HL-60 (cell line): ENCODE measurements at regions not wholly inside any gene's neighbourhood (a gene's known extent, or its start where the extent isn't known, plus 50 kb on each side); places are given as distances from the start of the nearest gene placed in this dataset.
"Not testable (repeated sequence)": the region's sequence is repeated elsewhere in the genome, so short reads cannot be mapped to it uniquely, and the experiment has no call there.

Source experiments
- DNase-seq, 2 experiments: peaks; one replicate each; pipeline ENCODE4 v3.0.0-alpha.2; 2010 to 2020; ENCODE audit warnings: low read depth in 1 of 2, low spot score in 1 of 2
- H3K27ac ChIP-seq: fragments of 250-450 bp; sonication (Bioruptor Pico); replicated peaks from 2 replicates; pipeline ENCODE4 v1.5.1; 2020; ENCODE audit warnings: mild to moderate bottlenecking, moderate library complexity
- H3K27me3 ChIP-seq: fragments of 250-450 bp; sonication (Bioruptor Pico); 2 replicates; pipeline ENCODE4 v1.5.1; 2021; ENCODE audit warnings: mild to moderate bottlenecking, moderate library complexity; ENCODE audit not compliant: insufficient read depth, poor library complexity, severe bottlenecking
- H3K4me3 ChIP-seq: replicated peaks from 2 replicates; pipeline ENCODE4 v1.5.1; 2011; ENCODE audit warnings: mild to moderate bottlenecking, control low read depth, low read length; ENCODE audit not compliant: insufficient read depth
- GABPA ChIP-seq: IDR thresholded peaks from 2 replicates; pipeline ENCODE4 v1.6.1; 2012; ENCODE audit warnings: low read depth
- POLR2AphosphoS5 ChIP-seq: IDR thresholded peaks from 2 replicates; pipeline ENCODE4 v1.6.1; 2012; ENCODE audit warnings: low read depth
- SPI1 ChIP-seq: IDR thresholded peaks from 2 replicates; pipeline ENCODE4 v1.6.1; 2012; ENCODE audit warnings: low read depth, mild to moderate bottlenecking, borderline replicate concordance
- TF ChIP-seq, protein P1 (sequence below): IDR thresholded peaks from 2 replicates; pipeline ENCODE4 v1.6.1; 2012; ENCODE audit warnings: low read depth; ENCODE audit not compliant: insufficient replicate concordance
- TF ChIP-seq, protein P2 (sequence below): IDR thresholded peaks from one replicate; pipeline ENCODE4 v1.5.1; 2011; ENCODE audit warnings: low read length, control low read depth, inconsistent platforms; ENCODE audit not compliant: insufficient read depth

DNA sequence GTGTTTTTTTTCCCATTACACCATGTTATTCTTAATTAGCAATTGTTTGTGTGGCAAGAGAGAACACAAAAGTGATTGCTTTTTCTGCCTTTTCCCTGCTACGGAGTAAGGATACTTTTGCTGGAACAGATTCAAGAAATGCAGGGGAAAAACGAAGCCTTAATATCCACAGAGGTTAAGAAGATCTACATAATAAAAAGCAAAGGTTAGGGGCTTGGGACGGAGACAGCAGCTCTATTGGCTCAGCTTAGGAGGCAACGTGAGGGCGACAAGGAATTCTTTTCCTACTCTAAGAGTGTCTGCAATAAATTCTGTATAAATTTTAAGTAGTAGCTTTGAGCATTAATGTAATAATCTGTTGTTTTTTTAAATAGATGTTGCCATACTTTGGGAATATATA, 693.3 kb downstream of the DTWD2 start:
- Histone ChIP-seq H3K4me3 (no peak overlapping the region), H3K27me3 (no peaks in the 10 kb centered on the region), H3K27ac (no peak overlapping the region)
- TF ChIP-seq POLR2AphosphoS5 (no peak), SPI1 (no peak)
- TF ChIP-seq, protein P1, sequence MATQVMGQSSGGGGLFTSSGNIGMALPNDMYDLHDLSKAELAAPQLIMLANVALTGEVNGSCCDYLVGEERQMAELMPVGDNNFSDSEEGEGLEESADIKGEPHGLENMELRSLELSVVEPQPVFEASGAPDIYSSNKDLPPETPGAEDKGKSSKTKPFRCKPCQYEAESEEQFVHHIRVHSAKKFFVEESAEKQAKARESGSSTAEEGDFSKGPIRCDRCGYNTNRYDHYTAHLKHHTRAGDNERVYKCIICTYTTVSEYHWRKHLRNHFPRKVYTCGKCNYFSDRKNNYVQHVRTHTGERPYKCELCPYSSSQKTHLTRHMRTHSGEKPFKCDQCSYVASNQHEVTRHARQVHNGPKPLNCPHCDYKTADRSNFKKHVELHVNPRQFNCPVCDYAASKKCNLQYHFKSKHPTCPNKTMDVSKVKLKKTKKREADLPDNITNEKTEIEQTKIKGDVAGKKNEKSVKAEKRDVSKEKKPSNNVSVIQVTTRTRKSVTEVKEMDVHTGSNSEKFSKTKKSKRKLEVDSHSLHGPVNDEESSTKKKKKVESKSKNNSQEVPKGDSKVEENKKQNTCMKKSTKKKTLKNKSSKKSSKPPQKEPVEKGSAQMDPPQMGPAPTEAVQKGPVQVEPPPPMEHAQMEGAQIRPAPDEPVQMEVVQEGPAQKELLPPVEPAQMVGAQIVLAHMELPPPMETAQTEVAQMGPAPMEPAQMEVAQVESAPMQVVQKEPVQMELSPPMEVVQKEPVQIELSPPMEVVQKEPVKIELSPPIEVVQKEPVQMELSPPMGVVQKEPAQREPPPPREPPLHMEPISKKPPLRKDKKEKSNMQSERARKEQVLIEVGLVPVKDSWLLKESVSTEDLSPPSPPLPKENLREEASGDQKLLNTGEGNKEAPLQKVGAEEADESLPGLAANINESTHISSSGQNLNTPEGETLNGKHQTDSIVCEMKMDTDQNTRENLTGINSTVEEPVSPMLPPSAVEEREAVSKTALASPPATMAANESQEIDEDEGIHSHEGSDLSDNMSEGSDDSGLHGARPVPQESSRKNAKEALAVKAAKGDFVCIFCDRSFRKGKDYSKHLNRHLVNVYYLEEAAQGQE, result no peak
- TF ChIP-seq, protein P2, sequence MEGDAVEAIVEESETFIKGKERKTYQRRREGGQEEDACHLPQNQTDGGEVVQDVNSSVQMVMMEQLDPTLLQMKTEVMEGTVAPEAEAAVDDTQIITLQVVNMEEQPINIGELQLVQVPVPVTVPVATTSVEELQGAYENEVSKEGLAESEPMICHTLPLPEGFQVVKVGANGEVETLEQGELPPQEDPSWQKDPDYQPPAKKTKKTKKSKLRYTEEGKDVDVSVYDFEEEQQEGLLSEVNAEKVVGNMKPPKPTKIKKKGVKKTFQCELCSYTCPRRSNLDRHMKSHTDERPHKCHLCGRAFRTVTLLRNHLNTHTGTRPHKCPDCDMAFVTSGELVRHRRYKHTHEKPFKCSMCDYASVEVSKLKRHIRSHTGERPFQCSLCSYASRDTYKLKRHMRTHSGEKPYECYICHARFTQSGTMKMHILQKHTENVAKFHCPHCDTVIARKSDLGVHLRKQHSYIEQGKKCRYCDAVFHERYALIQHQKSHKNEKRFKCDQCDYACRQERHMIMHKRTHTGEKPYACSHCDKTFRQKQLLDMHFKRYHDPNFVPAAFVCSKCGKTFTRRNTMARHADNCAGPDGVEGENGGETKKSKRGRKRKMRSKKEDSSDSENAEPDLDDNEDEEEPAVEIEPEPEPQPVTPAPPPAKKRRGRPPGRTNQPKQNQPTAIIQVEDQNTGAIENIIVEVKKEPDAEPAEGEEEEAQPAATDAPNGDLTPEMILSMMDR, result no peak
- no peak for DNase-seq

- H3K4me3 ChIP-seq, result no peak overlapping the region
- no peaks in the 10 kb centered on the region for H3K27me3 ChIP-seq
- TF ChIP-seq POLR2AphosphoS5 (no peak), SPI1 (no peak), GABPA (no peak)
- TF ChIP-seq, protein P1, result no peak
- TF ChIP-seq, protein P2, result no peak
- DNase-seq, result no peak
- no peak overlapping the region for H3K27ac ChIP-seq
Measured at GRCh38 chr5:118293378-118293777, 695.0 kb downstream of the DTWD2 start.

GRCh38 chr5:118290204-118290603, 698.1 kb downstream of the DTWD2 start:
- H3K4me3 ChIP-seq, result no peak overlapping the region
- no peak overlapping the region for H3K27ac ChIP-seq
- no peak for TF ChIP-seq GABPA
- TF ChIP-seq, protein P2, result no peak
- no peak for TF ChIP-seq POLR2AphosphoS5
- TF ChIP-seq, protein P1, result no peak
- no peak for TF ChIP-seq SPI1
- DNase-seq, result no peak
- H3K27me3 ChIP-seq, result no peaks in the 10 kb centered on the region

- DNase-seq, H3K27me3 ChIP-seq, H3K27ac ChIP-seq, H3K4me3 ChIP-seq: not testable (repeated sequence)
Measured at GRCh38 chr5:118284230-118284629, 704.1 kb downstream of the DTWD2 start.

- not testable (repeated sequence) for H3K27me3 ChIP-seq, H3K27ac ChIP-seq, H3K4me3 ChIP-seq, DNase-seq
Measured at GRCh38 chr5:118282480-118283038, 705.8 kb downstream of the DTWD2 start.
